SH-SY5Y (cell line): ENCODE measurements at regions not wholly inside any gene's neighbourhood (a gene's known extent, or its start where the extent isn't known, plus 50 kb on each side); places are given as distances from the start of the nearest gene placed in this dataset.

Source experiments
- GATA2 ChIP-seq: IDR thresholded peaks from 2 replicates; pipeline ENCODE4 v1.6.1; 2011; ENCODE audit warnings: mild to moderate bottlenecking, low read depth, low read length
- GATA3 ChIP-seq: IDR thresholded peaks from 2 replicates; pipeline ENCODE4 v1.6.1; 2011; ENCODE audit warnings: low read depth, mild to moderate bottlenecking, low read length, moderate library complexity

DNA sequence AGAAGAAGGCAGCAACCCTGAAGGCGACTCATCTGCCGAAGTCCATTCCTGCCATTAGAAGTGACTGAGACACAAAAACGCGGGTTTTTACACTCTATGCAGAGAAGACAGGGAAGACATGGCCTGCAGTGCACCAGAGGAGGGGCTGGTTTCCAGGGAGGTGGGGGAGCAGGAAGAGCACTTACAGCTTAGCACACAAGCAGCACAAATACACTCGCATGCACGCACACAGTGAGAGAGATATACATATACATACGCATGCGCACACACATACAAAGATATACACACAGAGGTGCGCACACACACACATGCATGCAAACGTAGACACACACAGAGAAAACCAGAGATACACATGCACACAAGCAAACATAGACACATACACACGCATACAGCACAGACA is 210.9 kb upstream of the CSF3R start:
- no peak for TF ChIP-seq GATA2
- TF ChIP-seq GATA3: no peak
